ENCODE measurements at regions not wholly inside any gene's neighbourhood (a gene's known extent, or its start where the extent isn't known, plus 50 kb on each side); places are given as distances from the start of the nearest gene placed in this dataset.

- H3K9me3 Mint-ChIP-seq: peaks cover 17% of the 10 kb centered on the region
- no peak overlapping the region for H3K27ac Mint-ChIP-seq
- TF ChIP-seq CTCF (conservative IDR thresholded peaks at IDR 0.05): no peak
- no peaks in the 10 kb centered on the region for H3K27me3 Mint-ChIP-seq
- no peaks in the 10 kb centered on the region for H3K36me3 Mint-ChIP-seq
- peaks cover 14% of the 10 kb centered on the region for H3K4me1 Mint-ChIP-seq (ENCODE audit: unreplicated experiment)
- no peak overlapping the region for H3K4me3 Mint-ChIP-seq
- DNase-seq (ENCODE audit: extremely low spot score, unreplicated experiment): no peak
These were observed 569.1 kb downstream of the PDCD6IP start for GRCh38 chr3:34367521-34367920.

GRCh38 chr3:34374521-34374920 lies 576.1 kb downstream of the PDCD6IP start:
- H3K36me3 Mint-ChIP-seq: no peaks in the 10 kb centered on the region
- no peak for TF ChIP-seq CTCF (conservative IDR thresholded peaks at IDR 0.05)
- no peak overlapping the region for H3K4me3 Mint-ChIP-seq

GRCh38 chr3:34376691-34377090 lies 578.3 kb downstream of the PDCD6IP start:
- Mint-ChIP-seq H3K27me3 (no peaks in the 10 kb centered on the region), H3K27ac (no peak overlapping the region), H3K4me3 (no peak overlapping the region), H3K4me1 (ENCODE audit: unreplicated experiment) (no peaks in the 10 kb centered on the region), H3K9me3 (no peaks in the 10 kb centered on the region), H3K36me3 (no peaks in the 10 kb centered on the region)
- TF ChIP-seq CTCF (conservative IDR thresholded peaks at IDR 0.05): no peak
- no peak for DNase-seq (ENCODE audit: extremely low spot score, unreplicated experiment)

More at GRCh38 chr3:34374521-34374920, 576.1 kb downstream of the PDCD6IP start:
- H3K27ac Mint-ChIP-seq: no peak overlapping the region
- H3K4me1 Mint-ChIP-seq (ENCODE audit: unreplicated experiment): no peaks in the 10 kb centered on the region
- no peak for DNase-seq (ENCODE audit: extremely low spot score, unreplicated experiment)
- no peaks in the 10 kb centered on the region for H3K9me3 Mint-ChIP-seq
- H3K27me3 Mint-ChIP-seq: no peaks in the 10 kb centered on the region

- no peak overlapping the region for H3K27ac Mint-ChIP-seq
- no peak overlapping the region for H3K4me3 Mint-ChIP-seq
- DNase-seq (ENCODE audit: extremely low spot score, unreplicated experiment): no peak
- H3K9me3 Mint-ChIP-seq: no peaks in the 10 kb centered on the region
- H3K27me3 Mint-ChIP-seq: no peaks in the 10 kb centered on the region
- no peaks in the 10 kb centered on the region for H3K36me3 Mint-ChIP-seq
- no peaks in the 10 kb centered on the region for H3K4me1 Mint-ChIP-seq (ENCODE audit: unreplicated experiment)
- TF ChIP-seq CTCF (conservative IDR thresholded peaks at IDR 0.05): no peak
These were observed 579.5 kb downstream of the PDCD6IP start for GRCh38 chr3:34377961-34378360.

GRCh38 chr3:34381243-34381642 lies 582.8 kb downstream of the PDCD6IP start:
- no peaks in the 10 kb centered on the region for H3K27me3 Mint-ChIP-seq
- no peak overlapping the region for H3K27ac Mint-ChIP-seq
- no peak for TF ChIP-seq CTCF (conservative IDR thresholded peaks at IDR 0.05)
- H3K4me3 Mint-ChIP-seq: no peak overlapping the region
- no peaks in the 10 kb centered on the region for H3K36me3 Mint-ChIP-seq
- H3K9me3 Mint-ChIP-seq: no peaks in the 10 kb centered on the region
- DNase-seq (ENCODE audit: extremely low spot score, unreplicated experiment): no peak
- H3K4me1 Mint-ChIP-seq (ENCODE audit: unreplicated experiment): no peaks in the 10 kb centered on the region

GRCh38 chr3:34382859-34383258 lies 584.4 kb downstream of the PDCD6IP start:
- Mint-ChIP-seq H3K36me3 (no peaks in the 10 kb centered on the region), H3K4me1 (ENCODE audit: unreplicated experiment) (peaks cover 5% of the 10 kb centered on the region), H3K4me3 (no peak overlapping the region), H3K27me3 (no peaks in the 10 kb centered on the region), H3K27ac (no peak overlapping the region), H3K9me3 (no peaks in the 10 kb centered on the region)
- TF ChIP-seq CTCF (conservative IDR thresholded peaks at IDR 0.05): no peak
- DNase-seq (ENCODE audit: extremely low spot score, unreplicated experiment): no peak

Data from type B pancreatic cell (in vitro differentiated cells).